Fibroblast of peridontal ligament (primary cell): ENCODE measurements at regions not wholly inside any gene's neighbourhood (a gene's known extent, or its start where the extent isn't known, plus 50 kb on each side); places are given as distances from the start of the nearest gene placed in this dataset.

Experiments used
- DNase-seq: peaks from one replicate; pipeline ENCODE4 v3.0.0-alpha.2; 2010; ENCODE audit errors: extremely low read depth

- peak; percentile 76 for DNase-seq
These were observed 133.8 kb upstream of the NUDT4 start for GRCh38 chr12:93243689-93244513.

- DNase-seq, result no peak
These were observed 133.1 kb upstream of the NUDT4 start for GRCh38 chr12:93244514-93245077.

DNA sequence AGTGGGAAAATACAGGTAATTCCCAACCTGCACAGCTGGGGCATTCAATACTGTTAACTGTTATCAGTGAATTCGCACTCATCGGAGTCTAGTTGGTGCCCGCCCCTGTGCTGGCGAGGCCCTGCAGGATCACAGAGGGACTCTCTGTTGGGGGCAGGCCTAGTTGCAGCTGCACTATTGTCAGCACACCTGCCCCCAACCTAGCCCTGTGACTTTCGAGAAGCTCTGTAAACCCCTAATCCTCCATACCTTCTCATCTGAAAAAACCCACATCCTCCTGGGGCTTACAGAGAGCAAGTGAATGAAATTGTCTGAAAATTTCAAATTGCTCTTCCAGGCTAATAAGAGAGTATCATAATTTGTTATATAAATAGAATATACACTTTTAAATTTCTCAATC lies 132.2 kb upstream of the NUDT4 start:
- no peak for DNase-seq

- DNase-seq, result peak; percentile 58
These were observed 130.3 kb upstream of the NUDT4 start for GRCh38 chr12:93247313-93247991.

- DNase-seq, result no peak
These were observed 125.5 kb upstream of the NUDT4 start for GRCh38 chr12:93252221-93252620.

DNA sequence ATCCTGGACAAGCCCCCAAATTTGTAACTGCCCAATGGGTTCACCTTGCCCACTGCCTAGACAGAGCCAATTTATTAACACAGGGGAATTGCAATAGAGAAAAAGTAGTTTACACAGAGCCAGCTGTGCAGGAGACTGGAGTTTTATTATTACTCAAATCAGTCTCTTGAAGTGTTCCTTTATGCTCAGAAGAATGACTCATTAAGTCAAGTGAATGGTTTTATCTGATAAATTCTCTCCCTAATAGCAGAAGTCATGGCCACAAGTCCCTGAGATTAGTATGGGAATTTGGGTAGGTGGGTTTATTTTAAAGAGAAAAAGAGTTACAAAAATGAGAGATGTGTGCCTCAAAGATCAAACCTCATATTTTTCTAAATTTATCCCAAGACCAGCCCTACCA lies 122.8 kb upstream of the NUDT4 start:
- DNase-seq, result no peak

DNA sequence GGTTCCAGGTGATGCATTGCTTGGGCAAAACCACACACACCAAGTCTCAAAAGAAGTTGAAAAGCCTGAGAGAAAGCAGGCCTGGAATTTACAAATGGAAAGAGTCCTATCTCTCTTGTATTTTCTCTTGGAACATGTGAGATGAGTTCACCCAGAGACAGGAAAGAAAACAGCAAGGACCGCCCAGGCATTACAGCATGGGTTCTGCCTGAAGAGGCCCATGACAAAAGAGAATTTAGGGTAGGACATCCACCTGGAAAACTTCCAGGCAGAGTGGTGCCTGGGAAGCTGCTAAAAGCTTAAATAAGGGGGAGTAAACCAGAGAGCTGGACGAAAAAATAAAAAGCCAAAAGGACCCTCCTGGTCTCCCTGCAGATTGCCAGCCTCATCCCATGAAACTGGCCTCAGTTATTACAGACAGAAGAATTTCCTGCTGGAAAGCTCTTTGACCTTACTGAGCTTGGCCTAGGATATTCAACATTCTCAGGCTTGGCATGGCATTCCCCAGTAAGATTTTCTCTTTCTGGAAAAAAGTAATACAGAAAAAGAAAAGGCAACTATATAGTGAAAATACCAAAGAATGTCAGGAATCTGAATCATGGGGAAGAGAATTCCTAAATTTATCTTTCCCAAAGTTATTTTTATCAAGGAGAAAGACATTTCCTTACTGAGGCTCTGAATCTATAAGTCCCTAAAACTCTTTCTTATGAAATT lies 121.3 kb upstream of the NUDT4 start:
- peak; percentile 35 for DNase-seq

DNA sequence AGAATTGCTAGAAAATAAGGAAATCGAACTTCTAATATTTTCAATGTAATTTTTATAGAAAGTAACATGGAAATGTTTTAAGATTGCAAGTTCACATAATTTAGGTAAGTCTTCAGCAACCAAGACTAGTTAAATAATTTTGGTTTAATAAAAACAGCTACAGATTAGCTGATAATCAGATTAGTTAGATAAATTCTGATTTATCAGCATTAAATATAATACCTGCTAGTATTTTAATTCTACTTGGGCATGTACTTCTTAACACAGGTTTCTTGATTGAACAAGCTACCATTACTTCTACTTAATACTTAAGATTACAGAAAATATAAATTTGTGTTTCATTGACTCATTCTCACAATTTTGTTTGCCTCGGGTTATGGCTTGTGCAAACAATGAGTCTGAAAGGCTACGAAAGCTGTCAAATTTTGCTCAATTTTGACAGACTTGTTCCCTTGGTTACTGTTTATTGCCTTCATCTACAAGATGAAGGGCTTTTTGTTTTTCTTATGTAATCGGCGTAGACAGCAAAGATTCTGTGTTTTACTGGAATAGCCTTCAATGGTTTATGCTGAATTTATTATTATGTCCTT lies 116.1 kb upstream of the NUDT4 start:
- no peak for DNase-seq

- DNase-seq, result no peak
These were observed 104.7 kb upstream of the NUDT4 start for GRCh38 chr12:93272997-93273396.

DNA sequence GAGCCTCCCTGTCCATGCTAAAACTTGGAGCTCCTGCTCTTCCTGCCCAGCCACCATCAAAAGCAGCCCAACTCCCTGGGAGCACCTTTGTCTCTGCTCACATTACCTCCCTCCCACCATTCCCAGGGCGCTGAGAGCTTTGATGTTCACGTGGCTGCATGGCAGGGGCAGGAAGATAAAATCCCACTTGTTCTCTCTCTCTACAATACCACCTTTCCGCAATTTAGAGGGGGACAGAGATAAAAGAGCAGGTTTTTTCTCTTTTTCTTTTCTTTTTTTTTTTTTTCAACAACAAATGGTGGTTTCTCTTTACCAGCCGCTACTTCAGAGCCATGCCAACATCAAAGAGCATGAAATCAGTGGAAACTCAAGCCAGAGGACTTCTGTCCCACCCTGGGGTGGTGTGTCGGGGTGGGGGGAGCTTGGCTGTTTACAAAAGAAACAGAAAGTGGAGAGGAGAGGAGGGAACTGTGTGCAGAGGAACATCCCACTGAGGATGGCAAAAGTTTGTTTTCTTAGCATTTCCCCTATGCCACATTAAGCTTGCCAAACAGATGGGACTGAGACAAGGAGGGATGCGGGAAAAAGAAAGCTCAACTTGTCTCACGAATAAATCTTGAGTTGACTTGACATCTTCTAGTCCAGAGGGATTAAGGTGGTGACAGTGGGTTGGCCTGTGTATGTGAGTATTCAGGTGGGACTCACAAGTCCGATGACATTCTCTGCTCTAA lies 103.7 kb upstream of the NUDT4 start:
- peak; percentile 25 for DNase-seq

- no peak for DNase-seq
These were observed 102.8 kb upstream of the NUDT4 start for GRCh38 chr12:93274937-93275336.

GRCh38 chr12:93275589-93275988 lies 102.1 kb upstream of the NUDT4 start:
- no peak for DNase-seq

GRCh38 chr12:93279565-93280412 lies 97.9 kb upstream of the NUDT4 start:
- DNase-seq, result no peak

GRCh38 chr12:93287149-93287548 lies 90.6 kb upstream of the NUDT4 start:
- no peak for DNase-seq

- DNase-seq, result no peak
These were observed 89.1 kb upstream of the NUDT4 start for GRCh38 chr12:93288626-93289025.

GRCh38 chr12:93290391-93290790 lies 87.3 kb upstream of the NUDT4 start:
- no peak for DNase-seq

DNA sequence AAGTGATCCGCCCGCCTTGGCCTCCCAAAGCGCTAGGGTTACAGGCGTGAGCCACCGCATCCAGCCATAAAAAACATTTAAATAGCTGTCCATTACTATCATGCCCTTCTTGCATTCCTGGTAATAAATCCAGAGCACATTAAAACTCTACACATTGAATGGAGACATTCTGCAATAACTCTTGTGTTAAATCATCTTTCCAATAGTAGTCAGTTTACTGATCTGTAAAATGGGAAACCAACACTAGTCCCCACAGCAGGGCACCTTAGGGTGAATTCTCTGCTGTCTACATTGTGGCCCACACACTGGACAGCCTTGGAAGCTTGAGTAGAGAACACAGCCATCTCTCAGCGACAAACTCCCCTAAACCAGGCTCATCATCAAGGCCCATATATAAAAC lies 85.5 kb upstream of the NUDT4 start:
- no peak for DNase-seq

GRCh38 chr12:93292731-93293566 lies 84.8 kb upstream of the NUDT4 start:
- DNase-seq, result no peak

DNA sequence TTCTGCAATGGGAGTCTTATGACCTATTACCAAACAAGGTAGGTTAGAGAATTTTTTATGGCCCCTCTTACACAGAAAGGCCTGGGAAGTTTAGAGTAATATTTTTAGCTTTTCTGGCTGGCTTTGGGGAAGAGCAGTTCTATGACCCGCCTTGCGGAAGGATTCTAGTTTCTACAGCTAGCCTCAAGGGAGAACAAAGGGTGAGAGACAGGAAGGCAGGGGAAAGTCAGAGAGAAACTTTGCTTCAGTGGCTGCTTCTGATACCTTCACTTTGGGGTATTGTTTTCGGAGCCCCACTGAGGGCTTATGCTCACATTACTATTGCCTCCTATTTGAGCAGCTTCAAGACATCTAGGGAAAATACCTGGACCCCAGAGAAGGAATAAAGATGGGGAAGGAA lies 80.7 kb upstream of the NUDT4 start:
- no peak for DNase-seq
